GM18517 (cell line): ENCODE measurements at regions not wholly inside any gene's neighbourhood (a gene's known extent, or its start where the extent isn't known, plus 50 kb on each side); places are given as distances from the start of the nearest gene placed in this dataset.
"Not testable (repeated sequence)": the region's sequence is repeated elsewhere in the genome, so short reads cannot be mapped to it uniquely, and the experiment has no call there.

Experiments used
- ATAC-seq: cut with Tn5 transposase; IDR thresholded peaks from one replicate; pipeline ENCODE4 v1.9.1; 2021; ENCODE audit warnings: mild to moderate bottlenecking, moderate library complexity; ENCODE audit not compliant: unreplicated experiment

DNA sequence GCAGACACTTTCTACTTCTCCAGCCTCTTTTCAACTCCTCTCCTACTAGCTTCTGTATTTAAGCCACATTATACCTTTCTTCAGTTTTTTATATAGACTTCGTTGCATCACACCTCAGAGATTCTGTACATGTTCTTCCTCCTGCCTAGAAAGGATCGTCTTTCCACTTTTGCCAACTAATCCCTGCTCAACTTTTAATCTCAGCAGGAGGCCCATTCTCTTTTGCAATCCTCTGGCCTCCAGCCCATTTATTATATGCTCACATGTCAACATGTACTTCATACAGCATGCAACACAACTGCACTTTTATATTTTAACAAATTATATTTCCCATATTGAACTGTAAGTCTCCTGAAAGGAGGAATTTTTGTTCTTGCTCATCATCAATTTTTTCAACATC lies 476.5 kb upstream of the SMIM31 start:
- ATAC-seq = not testable (repeated sequence)

DNA sequence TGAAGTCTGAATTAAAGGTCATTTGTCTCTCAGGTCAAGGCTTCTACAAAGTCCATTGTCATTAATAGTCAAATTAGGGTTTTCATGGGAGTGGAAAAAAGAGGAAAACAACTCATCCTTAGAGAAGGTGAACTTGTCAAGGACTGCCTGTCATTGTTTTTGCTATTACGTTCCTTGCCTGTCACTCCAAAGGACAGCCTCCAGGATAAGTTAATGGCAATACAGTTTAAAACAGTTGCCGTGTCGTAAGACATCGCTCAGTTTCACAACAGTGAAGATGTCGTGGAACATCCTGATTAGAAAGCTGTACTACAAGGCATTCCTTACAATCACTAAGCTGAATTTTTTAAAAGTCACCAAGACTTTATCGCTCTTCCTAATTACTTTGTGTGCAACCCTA lies 466.8 kb upstream of the SMIM31 start:
- ATAC-seq = no peak

DNA sequence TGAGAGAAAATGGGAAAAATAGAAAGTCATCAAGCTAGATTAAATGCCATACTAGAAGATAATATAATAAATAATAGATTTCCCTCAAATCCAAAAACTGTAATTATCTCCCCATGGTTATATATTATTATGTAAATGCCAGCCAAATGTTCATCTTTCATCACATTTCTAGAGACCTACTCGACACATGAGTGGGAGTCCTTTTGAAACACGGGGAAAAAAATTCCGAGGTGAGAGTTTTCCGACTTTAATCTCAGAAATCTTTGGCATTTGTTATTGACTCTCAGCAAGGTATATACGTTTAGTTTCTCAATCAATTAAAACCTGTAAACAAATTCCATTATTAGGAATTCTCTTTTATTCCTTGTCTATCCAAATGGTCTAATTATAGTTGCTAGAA lies 465.4 kb upstream of the SMIM31 start:
- ATAC-seq = no peak

- no peak for ATAC-seq
Observed at GRCh38 chr4:164293203-164293602, 460.7 kb upstream of the SMIM31 start.

- no peak for ATAC-seq
Observed at GRCh38 chr4:164293743-164294142, 460.2 kb upstream of the SMIM31 start.

GRCh38 chr4:164301430-164301829 lies 452.5 kb upstream of the SMIM31 start:
- ATAC-seq = no peak

GRCh38 chr4:164304101-164304639 lies 449.8 kb upstream of the SMIM31 start:
- peak; percentile 72 for ATAC-seq

- no peak for ATAC-seq
Observed at GRCh38 chr4:164304861-164305260, 449.1 kb upstream of the SMIM31 start.

GRCh38 chr4:164307262-164307661 lies 446.7 kb upstream of the SMIM31 start:
- no peak for ATAC-seq

GRCh38 chr4:164312671-164313070 lies 441.3 kb upstream of the SMIM31 start:
- ATAC-seq = no peak

DNA sequence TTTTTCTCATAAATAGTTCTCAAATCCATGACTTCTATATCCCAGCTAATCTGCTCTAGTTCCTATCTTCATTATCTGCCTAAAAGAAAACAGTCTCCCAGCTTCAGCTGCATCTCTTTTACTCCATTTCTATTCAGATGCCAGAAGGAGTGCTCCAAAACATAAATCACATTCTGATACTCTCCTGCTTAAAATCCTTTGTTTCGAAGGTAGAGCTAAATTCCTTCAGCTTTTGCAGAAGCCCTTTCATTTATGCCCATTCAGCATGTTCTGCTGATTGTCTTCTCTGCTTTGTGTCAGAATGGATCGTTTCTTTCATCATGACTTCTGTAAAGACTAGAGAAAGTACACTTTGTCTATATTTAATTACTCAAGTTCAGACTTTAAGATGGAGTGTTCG lies 440.1 kb upstream of the SMIM31 start:
- ATAC-seq = no peak

DNA sequence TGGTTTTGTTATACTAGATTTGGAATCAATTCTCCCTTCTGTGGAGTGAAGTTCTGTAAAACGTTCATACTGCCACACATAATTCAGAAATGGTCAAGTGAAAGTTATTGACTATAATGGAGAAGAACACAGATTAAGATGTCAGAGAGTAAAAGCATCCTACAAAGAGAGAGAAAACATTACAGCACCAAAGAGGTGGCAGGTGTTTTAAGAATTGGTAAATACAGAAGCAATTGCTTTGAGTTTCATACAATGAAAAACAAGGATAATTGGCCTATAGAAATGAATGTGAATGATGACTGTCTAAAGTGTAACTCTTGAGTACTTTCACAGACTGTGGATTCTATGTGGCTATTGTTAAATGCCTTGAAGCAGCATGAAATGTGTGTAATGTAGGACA lies 435.6 kb upstream of the SMIM31 start:
- no peak for ATAC-seq

GRCh38 chr4:164319688-164320087 lies 434.2 kb upstream of the SMIM31 start:
- no peak for ATAC-seq

DNA sequence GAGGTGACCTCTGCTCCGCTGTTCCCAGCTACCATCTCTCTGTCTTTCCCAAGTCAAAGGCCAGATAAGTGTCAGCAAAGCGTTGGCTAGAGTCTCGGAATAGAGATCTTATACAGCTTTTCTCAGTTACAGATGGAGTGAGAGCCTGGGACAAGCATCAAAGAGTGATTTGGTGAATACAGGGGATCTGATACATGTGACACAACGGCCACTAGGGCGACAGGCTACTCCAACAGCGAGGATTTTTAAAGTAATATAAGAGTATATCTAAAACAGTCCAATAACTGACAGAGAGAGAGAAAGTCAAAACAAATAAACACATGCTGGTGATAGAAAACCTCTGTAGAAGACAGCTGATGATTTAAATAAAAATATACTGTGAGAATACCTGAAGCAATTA lies 433.1 kb upstream of the SMIM31 start:
- ATAC-seq = no peak

DNA sequence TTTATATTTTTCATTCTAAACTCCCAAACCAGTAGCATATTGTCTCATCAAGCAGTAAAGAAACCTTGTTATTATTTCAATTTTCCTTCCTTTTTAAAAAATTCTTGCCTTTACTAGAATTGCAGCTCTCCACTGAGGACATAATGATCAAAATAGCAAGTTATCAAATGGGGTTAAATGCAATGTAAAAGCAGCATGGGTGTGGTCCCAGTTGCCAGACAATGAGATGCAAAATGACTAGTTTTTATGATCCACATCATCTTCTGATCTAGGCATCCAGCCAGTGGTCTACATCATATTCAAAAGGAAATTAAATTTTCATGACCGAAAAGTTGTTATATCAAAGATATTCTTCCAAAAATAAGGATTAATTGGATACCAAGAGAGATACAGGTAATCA lies 427.9 kb upstream of the SMIM31 start:
- no peak for ATAC-seq

DNA sequence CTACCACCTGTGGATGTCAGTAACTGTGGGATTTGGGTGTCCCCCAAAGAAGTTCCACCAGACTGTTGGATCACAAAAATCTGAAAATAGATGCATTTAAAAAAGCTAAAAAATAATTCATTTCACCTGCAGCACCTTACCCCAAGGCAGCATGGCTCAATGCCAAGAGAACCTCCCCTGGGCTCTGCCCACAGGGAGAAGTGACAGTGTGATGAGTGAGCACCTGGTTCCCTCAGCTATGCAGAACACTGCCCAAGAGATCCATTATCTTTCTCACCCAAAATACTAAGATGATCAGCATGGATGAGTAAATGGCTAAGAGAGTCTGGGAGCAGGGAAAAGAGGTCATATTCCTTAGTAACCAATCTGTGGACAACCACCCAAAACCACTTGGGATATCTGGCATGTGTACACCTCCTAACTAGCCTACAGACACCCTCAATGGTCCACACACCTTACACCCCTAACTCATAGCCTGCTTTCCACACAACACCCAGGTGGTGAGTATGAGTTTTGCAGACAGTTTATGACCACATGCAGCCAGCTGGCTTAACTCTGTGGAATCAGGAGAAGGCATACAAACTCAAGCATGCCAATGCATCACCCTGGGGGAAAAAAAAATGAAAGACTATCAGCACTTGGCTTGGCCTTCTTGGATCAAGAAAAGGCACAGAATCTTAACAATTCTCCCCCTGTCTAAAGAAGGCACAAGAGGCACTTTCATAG lies 416.5 kb upstream of the SMIM31 start:
- no peak for ATAC-seq

- ATAC-seq = no peak
Observed at GRCh38 chr4:164343472-164343976, 410.4 kb upstream of the SMIM31 start.

DNA sequence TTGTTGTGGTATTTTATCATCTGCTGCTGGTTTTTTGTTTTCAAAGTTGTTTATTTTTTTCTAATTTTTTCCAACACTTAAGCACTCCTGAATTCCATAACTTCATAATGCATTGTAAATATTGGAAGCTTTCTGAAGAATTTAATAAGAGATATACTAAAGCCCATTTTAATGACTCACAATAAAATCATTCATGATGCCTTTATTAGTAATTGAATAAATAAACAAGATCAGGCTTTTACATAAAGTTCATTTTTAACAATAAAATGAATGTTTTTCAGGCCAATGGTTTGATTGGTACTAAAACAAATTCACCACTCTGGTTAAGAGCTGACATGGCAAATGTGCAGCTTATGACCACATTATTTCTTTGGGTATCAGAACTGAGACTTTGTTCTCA lies 408.2 kb upstream of the SMIM31 start:
- ATAC-seq = no peak

GRCh38 chr4:164350061-164350460 lies 403.9 kb upstream of the SMIM31 start:
- ATAC-seq = no peak

DNA sequence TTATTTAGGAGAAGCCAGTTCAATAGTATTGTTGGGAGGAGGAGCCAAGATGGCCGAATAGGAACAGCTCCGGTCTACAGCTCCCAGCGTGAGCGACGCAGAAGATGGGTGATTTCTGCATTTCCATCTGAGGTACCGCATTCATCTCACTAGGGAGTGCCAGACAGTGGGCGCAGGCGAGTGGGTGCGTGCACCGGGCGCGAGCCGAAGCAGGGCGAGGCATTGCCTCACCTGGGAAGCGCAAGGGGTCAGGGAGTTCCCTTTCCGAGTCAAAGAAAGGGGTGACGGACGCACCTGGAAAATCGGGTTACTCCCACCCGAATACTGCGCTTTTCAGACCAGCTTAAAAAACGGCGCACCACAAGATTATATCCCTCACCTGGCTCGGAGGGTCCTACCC lies 403.2 kb upstream of the SMIM31 start:
- ATAC-seq = not testable (repeated sequence)

- no peak for ATAC-seq
Observed at GRCh38 chr4:164357957-164358356, 396.0 kb upstream of the SMIM31 start.

GRCh38 chr4:164358400-164358799 lies 395.5 kb upstream of the SMIM31 start:
- no peak for ATAC-seq

DNA sequence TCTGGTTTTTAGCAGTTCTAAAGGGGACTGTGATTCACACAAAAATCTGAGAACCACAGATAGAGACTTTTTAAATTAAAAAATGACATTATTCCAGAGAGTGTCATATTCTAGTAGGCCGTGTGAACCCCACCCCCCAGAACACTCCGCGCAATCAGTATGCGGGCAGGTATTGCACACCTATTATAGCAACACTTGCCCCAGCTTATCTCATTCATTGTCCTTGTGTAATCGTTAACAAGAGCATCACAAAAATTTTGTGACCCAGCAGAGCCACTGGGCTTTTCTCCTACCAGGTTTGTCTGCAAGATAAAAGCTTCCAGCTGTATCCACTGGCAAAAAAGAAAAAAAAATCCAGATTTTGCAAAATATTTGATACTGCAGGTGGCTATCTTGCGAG lies 394.1 kb upstream of the SMIM31 start:
- no peak for ATAC-seq
